Hindlimb muscle (tissue), 1 donor: ENCODE measurements at regions not wholly inside any gene's neighbourhood (a gene's known extent, or its start where the extent isn't known, plus 50 kb on each side); places are given as distances from the start of the nearest gene placed in this dataset.

Source experiments
- DNase-seq: peaks from one replicate; pipeline ENCODE4 v3.0.0-alpha.2; 2013

DNA sequence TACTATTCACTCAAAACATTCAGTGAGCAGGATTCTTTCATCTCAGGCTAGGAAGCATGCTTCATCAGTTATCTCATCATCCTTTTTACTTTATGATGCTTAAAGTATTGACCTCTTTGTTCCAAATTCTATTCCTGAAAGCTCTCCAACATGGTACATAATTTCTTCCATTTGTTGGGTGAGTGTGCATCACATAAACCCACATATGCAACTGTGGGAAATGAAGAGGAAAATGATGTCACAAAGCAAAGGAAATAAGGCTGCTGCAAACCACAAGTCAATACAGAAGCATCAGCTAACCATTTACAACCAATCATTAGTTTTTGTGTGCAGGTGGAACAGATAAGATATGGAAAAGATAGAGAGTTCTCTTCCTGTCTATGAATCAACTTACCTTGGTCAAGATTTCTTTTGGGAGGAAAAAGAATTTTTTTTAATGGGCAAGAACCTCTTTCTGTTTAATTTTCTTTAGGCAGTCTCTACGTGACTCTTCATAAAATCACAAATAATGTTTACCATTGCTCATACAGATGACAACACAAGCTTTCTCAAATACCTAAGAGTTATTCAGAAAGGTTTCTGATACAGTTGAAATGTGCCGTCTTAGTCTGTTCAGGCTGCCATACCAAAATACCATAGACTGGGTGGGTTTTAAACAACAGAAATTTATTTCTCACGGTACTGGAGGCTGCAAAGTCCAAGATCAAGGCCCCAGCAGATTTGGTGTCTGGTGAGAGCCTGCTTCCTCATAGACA lies 259.9 kb downstream of the ADGRG6 start:
- no peak for DNase-seq

DNA sequence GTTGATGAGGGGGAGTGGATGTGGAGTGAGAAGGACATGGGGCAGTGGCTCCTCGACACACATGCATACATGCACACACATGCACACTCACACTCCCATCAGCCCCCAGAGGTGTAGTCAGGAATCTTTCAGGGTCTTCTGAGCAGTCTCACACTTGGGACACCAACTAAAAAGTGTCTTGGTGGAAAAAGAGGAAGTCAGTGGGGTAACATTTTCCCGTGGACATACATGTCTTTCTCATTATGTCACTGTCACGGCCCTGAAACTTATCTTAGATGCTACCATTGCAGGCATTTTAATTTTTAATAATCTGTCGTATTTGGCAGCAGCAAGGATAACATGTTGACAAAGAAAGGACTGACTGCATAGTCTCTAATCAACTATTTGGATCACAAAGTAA lies 261.1 kb downstream of the ADGRG6 start:
- DNase-seq = no peak

DNA sequence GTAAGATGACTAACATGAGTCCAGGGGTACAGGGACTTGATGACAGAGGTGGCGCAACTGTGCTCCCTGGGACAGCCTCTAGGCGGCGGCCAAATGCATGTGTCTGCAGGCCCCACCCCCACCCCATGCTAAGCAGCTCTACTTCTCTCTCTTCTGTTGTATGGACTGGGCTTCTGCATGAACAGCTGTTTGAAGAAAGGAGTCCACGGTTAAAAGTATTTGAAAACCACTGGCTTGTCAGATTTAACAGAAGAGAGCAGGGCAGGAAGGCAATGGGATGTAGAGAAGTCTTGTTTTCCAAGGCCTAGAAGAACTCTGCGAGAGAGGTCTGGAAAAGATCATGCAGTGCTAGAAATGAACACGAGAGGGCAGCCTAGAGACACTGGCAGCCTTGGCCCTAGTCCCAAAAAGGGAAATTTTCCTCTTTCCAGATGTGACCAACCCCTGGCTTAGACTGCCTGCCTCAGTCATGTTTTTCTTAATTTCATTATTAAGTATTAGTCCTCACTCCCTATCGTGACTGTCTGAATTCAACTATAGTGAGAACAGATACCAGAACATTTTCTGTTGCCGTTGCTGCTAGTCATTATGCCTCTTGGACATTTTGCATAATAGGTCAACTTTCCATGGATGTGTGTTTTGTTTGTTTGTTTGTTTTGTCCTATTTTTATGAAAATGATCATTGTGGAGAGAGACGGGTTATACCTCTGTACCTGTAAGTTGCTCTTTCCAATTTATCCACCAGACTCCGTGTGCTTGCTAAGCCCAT lies 265.0 kb downstream of the ADGRG6 start:
- DNase-seq = peak; percentile 67

DNA sequence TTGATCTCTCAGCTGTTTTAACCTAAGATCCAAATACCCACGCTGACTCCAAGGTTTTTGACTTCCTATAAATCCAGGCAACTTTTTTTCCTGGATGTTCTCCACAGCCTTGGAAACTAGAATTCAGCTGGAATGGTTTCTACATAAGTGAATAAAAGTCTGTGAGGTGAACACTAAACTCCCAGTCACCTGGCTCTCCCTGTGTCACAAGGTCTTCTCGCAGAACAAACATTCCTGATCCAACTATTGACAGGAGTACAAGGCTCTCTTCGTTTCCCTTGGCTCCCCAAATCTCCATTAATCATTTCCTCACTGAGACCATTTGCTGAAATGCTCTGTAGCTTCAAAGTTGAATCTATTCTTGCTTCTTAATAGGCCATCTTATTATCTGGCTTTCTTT lies 265.7 kb downstream of the ADGRG6 start:
- peak; percentile 82 for DNase-seq

DNA sequence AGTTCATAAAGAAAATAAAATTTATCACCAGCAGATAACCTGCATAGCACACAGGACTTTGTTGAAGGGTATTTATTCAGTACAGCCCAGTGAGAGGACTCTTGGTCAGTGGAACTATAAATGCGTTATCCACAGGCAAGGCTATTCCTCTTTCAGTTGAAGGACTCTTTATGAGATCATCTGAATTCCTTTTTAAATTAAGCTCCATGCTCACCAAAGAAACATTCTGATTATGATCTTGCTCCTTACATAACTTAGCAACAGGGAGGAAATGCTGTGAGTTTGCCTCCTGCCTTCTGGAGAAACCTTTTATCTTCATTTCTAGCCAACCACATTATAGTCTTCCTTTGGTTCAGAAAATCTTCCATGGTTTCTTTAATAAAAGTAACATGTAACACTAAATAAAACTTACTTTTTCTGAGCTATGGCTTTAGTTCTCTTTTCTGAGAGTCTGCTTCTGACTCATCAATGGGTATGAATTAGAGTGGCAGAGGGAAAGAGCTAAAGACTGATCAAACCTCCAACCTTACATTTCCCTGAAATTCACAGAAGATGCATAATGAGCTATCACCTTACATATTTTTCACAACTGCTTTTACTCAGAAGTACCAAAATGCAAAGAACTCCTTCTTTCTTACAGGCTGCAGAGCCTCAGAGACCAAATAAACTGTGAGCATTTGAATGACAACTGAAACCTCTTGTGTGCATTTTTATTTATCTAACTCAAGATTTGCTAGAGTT lies 267.2 kb downstream of the ADGRG6 start:
- DNase-seq = no peak

DNA sequence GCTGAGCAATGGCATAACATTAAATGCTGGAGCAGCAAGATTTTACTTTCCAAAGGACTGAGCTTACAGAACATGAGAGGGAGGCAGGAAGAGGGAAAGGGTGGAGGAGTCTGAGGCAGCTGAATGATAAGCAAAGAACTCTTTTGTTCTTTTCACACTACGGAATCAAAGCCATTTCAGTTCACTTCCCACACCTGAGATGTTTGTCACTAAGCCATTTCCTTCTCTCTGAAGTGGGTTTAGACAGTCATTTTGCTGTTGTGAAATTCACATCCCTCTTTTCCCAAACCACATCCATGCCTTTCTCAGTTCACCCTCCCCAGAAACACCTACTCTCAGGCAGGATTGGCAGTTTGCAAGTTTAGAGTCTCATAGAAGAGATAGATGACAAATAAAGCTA lies 267.9 kb downstream of the ADGRG6 start:
- no peak for DNase-seq

DNA sequence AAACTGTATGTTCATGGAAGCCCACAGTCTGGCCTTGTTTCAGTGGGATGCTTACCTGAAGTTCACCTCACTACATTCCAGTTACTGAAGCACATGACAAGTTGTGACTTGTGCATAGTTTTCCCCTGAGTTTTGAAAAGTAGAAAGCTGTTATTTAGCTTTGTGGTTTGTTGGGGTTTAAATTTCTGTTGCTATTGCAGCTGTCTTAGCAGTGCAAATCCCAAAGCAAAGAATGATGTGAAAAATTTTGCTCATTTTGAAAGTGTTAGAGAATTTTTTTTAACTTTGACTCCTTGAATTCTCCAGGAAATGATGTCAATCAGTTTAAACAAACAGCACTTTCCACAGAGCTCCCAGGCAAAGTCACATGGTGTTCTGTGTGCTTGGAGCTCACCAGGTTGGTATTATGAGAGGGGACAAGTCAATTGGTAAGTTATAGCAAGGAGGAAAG lies 268.4 kb downstream of the ADGRG6 start:
- no peak for DNase-seq

DNA sequence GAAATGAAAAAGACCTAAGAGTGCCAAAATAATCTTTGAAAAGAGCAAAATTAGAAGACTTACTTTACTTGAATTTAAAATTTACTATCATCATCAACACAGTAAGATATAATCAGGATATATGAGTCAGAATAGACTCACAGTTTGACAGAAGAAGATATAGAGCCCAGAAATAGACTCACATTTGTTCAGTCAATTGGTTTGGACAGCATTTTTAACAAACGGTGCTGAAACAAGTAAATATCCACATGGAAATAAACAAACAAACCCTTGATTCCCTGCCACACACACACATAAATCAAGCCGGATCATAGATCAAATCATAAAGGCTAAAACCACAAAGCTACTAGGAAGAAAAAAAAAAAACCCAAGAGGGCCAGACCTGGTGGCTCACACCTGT lies 291.1 kb downstream of the ADGRG6 start:
- DNase-seq = no peak

DNA sequence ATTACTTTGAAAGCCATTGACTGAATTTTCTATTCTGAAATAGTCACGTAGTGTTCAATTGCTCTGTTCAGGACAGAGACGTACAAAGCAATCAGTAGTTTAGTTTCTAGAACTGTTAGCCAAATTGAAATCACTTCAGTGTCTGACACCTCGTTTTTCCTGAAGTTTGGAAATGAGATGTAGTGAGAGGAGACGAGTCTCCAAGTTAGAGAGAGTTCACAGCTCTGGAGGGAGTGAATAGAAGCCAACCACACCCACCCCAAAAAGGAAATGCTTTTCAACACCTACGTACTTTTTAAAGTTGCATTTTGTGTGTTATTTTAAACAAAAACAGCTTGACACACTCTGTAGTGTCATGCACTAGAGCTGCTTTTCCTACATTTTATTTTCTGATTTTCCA lies 296.0 kb downstream of the ADGRG6 start:
- DNase-seq = peak; percentile 24

DNA sequence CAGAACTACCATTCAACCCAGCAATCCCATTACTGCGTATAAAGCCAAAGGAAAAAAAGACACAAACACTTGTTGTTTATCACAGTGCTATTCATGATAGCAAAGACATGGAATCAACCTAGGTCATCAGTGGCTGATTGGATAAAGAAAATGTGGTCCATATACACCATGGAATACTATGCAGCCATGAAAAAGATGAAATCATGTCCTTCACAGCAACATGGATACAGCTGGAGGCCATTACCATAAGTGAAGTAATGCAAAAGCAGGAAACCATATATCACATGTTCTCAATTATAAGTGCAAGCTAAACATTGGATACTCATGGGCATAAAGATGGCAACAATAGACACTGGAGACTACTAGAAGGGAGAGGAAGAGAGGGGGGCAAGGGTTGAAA lies 299.6 kb downstream of the ADGRG6 start:
- no peak for DNase-seq

DNA sequence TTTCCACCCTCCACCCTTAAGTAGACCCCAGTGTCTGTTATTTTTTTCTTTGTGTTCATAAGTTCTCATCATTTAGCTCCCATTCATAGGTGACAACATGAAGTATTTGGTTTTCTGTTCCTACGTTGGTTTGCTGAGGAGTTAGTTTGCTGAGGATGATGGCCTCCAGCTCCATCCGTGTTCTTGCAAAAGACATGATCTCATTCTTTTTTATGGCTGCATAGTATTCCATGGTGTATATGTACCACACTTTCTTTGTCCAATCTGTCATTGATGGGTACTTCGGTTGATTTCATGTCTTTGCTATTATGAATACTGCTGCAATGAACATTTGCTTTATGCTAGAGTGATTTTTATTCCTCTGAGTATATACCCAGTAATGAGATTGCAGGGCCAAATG lies 301.2 kb downstream of the ADGRG6 start:
- no peak for DNase-seq

DNA sequence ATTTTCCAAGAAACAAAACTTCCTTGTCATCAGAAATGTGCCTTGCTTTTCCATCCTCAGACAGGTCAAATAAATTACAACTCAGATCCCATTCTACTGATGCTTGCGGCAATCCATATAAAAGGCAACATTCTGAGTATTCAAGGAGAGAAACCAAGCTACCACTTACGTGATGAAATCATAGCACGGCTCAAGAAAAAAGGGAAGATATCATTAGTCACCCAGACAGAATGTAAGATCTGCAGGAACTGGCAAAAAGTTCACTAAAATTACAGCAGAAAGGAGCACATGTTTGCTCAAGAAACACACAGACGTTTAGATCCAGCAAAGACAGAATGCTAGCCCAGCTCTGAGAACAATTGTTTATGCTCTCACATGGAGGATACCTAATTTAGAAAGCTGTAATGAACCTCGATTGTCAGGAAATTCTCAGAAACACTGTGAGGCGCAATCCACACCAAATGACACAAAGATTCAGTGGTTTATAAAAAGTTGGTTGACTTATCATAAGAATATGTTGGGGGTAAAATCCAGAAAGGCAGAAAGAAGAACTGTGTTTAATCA lies 304.2 kb downstream of the ADGRG6 start:
- no peak for DNase-seq

DNA sequence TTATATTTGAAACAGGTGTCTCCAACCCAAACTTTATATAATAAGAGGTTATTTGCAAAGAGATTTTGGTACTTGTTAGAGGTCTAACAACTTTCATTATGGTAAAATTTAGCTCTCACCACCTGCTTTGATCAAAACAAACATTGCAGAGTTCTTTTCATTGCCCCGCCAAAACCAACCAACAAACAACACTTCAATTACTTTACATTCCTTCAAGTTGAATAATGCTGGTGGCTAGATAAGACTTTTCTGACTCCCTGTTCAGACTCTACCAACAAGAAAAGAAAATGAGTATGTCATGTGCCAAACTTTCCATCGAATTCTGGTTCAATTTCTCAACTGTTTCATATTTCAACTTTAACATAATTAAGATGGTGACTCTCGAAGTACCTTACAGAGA lies 311.1 kb downstream of the ADGRG6 start:
- DNase-seq = no peak

DNA sequence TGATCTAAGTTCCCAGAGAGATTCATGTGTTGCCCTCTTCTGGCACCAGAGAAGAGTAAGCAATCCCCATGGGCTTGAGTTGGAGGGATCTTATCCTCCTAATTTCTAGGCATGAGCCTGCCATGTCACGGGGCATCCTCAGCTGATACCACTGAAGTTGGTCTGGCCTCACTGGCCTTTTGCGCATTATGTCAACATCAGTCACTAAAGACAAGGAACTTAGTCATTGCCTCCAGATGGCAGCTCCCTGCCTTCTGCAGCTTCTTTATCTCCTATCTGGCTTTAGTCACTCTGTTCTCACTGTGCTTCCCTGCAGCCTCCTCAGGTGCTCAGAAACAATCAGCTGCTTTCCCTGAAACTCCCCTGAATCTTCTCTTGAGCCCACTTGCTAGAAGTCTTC lies 312.2 kb downstream of the ADGRG6 start:
- DNase-seq = no peak

DNA sequence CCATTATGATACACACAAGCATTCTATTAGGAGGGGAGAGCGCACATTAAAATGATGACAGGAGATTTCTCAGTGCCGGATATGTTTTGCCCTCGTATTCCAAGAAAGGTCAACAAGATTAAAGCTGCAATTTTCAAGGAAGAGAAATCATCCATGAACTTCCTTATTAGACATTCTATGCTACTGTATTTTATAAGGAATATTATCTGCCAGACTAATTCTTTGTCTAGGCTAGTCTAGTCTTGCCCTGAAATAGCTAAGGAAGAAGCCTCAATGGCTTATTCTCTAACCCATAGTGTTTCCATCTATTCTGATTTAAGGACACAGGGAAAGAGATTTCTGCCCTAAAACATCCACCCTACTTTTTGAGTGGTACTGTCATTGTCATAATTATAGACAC lies 315.4 kb downstream of the ADGRG6 start:
- no peak for DNase-seq

DNA sequence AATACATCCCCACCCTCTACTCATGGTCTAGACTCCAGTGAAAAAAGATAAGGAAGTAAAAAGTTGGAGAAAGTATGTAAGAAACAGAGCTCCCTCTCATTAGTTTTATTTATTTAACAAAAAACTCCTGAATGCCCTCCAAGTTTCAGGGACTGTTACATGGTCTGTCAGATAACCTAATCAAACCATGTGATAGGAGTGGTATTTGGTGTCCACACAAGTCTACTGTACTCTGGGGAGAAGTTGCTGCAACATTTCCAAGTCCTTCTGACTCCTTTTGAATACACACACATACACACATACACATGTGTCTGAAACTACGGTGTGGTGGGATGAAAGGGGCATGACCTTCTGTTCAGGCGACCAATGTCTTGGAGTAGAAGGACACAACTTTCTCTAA lies 320.0 kb downstream of the ADGRG6 start:
- DNase-seq = no peak

DNA sequence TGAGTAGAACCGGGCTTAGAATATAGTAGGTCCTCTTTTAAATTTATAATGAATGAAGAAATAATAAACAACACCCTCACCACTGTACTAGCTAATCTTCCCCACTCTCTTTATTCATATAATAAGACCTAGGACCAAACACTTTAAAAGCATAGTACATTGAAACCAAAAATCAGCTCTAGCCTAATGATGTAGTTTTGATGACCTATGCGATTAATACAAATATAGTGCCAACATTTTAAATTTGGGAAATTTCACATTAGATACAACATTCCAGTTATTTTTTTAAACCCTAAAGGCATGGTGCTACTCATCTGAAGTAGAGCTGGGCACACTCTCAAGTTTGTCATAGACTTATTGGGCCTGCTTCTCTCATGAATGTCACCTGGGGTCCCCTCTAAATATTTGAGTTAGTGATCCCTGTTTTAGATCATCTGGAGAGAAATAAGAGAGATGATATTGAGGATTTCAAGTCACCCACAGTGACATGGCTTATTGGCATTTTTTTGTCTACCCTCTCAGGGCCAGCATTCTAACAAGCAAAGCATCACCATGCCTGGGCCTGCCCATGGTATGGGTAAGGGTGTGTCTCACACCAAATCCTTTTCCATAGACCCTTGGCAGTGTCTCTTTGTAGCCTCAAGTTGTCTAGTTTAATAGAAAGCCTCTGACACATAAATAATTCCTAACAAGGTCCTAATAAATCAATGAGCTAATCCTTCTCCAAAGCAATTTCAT lies 319.8 kb downstream of the HIVEP2 start:
- DNase-seq = no peak

DNA sequence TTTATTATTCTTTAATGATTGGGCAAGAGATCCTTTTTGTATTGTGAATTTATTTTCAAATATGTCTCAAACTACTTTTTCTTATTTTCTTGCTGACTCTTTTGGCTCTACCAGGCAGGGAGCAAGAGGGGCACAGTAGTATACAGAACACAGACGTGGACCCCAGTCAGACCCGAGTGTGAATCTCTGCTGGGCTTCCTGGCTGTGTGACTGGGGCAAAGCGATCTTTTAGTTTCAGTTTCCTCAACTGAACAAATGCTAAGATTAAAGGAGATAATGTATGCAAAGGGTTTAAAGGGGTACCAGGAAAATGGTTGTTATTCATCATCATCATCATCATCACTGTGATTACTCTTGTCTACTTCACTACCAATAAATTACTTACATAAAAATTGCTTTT lies 317.5 kb downstream of the HIVEP2 start:
- DNase-seq = no peak

DNA sequence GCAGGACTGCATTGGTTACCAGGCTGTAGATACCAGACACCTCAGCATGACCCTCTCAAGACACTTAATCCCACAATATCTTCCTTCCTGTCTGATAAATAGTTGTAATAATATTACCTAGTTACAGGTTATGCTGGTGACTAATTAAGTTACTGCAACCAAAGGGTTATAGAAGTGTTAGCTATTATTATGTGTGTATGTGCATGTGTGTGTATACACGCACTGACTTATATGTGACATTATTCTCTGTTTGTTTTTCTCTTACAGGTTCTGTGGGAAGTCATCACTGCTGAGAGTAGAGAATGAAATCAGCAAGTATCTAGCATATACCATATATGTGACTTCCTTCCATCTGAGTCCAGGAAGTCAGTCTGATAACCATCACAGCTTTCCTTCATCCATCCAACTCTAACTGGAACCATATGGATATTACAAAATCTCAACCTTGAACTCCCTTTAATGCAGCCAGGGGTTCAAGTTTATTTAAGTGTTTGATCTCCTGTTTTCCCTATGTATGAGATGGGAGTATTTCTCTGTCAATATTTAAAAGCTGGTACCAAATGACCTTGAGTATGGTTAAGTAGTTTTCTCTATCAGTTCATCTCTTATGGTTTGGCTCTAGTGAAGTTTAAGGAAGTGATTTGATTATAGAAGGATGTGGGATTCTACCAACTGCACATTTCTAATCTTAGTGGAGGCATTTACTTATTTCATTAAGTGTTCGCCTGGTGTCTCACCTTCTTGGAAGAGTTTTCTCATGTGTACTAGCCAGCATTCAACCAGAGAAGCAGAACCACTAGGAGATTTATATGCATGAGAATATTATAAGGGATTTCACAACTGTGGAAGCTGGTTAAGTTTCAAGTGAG lies 313.2 kb downstream of the HIVEP2 start:
- DNase-seq = no peak

DNA sequence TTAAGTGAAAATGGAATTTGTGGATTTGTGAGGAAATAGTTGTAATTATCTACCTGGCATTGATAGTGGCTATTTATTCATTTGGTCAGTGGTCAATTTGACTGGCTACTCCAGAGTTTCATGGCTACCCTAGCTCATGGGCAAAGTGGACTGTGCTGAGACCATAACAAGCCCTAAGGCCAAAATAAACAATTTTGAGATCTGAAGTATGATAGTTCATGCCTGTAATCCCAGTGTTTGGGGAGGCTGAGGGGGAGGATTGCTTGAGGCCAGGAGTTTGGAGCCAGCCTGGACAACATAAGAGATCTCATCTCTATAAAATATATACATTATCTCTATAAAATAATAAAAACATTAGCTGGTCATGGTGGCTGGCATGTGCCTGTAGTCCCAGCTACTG lies 311.7 kb downstream of the HIVEP2 start:
- DNase-seq = no peak

DNA sequence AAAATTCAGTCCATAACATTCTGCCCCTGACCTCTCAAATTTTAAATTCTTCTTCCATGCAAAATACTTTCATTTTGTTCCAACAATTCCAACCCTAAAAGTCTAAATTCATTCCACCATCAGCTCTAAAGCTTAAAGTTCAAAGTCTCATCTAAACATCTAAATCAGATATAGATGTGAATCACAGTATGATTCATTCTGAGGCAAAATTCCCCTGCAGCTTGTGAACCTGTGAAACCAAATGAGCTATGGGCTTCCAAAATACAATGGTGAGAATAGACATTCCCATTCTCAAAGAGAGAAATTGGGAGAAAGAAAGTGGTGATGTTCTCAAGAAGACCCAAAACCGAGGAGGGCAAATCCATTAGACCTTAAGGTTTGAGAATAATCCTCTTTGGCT lies 309.8 kb downstream of the HIVEP2 start:
- no peak for DNase-seq
